HepG2 (cell line): ENCODE measurements at regions not wholly inside any gene's neighbourhood (a gene's known extent, or its start where the extent isn't known, plus 50 kb on each side); places are given as distances from the start of the nearest gene placed in this dataset.

Source experiments
- ATAC-seq: fragments of 200-7000 bp; cut with Tn5 transposase; 3 replicates; pipeline ENCODE4 v1.9.1; 2020; ENCODE audit warnings: mild to moderate bottlenecking, moderate library complexity
- BruUV-seq: library from RNA; stranded (reverse); fragments of 400-500 nt; replicated peaks from 2 replicates; lab custom pipeline; 2021; lab: Mats Ljungman, UMichigan
- CTCF ChIA-PET: fragments of 300-600 bp; formaldehyde crosslinking; extraction: SDS; loops from one replicate; lab custom pipeline; 2021; ENCODE audit warnings: low total read pairs, inconsistent platforms, low intra/inter-chr PET ratio; lab: Yijun Ruan, JAX
- POLR2A ChIA-PET: fragments of 350-600 bp; sonication (Branson Sonifier 250); formaldehyde crosslinking; loops from one replicate; lab custom pipeline; 2020; ENCODE audit warnings: antibody characterized with exemption, inconsistent platforms; lab: Yijun Ruan, JAX
- DNase-seq: peaks from one replicate; pipeline ENCODE4 v3.0.0-alpha.2; 2015; ENCODE audit warnings: low spot score
- FAIRE-seq: peaks from 3 replicates; lab custom pipeline; 2011; peaks lifted over from hg19 to GRCh38; lab: Jason Lieb, UNC
- H2AFZ ChIP-seq: one replicate; pipeline ENCODE4 v1.6.1; 2011; ENCODE audit warnings: low read length, inconsistent platforms
- H3K27ac ChIP-seq: fragments of 300-600 bp; 3 replicates; pipeline ENCODE4 v1.8.0; 2011; ENCODE audit warnings: mixed run types, mild to moderate bottlenecking, mixed read lengths, low read length, inconsistent platforms; ENCODE audit not compliant: insufficient read depth; ENCODE audit errors: extremely low read length
- H3K27me3 ChIP-seq, 2 experiments: fragments of 200-600 bp in 1 of 2; 2 replicates in 1 of 2; 3 replicates in 1 of 2; pipeline versions ENCODE4 v1.6.0 to v1.8.0; 2011; ENCODE audit warnings: low read length in 2 of 2, mild to moderate bottlenecking in 2 of 2, moderate library complexity in 2 of 2, inconsistent platforms in 1 of 2; ENCODE audit not compliant: insufficient read depth in 2 of 2, control insufficient read depth in 1 of 2
- H3K36me3 ChIP-seq, 2 experiments: fragments of 200-600 bp in 1 of 2; replicated peaks in 1 of 2; 2 replicates in 1 of 2; 3 replicates in 1 of 2; pipeline versions ENCODE4 v1.5.1 to v1.8.0; 2011; ENCODE audit warnings: low read length in 2 of 2, inconsistent platforms in 1 of 2; ENCODE audit not compliant: insufficient read depth in 2 of 2, control insufficient read depth in 1 of 2
- H3K4me1 ChIP-seq: 2 replicates; pipeline ENCODE4 v1.5.1; 2012; ENCODE audit warnings: low read length, inconsistent platforms; ENCODE audit not compliant: insufficient read depth
- H3K4me2 ChIP-seq: 2 replicates; pipeline ENCODE4 v1.6.0; 2011; ENCODE audit warnings: low read depth, low read length, inconsistent platforms
- H3K4me3 ChIP-seq, 3 experiments: fragments of 200-600 bp in 1 of 3; sonication (generic), shearing (Covaris generic) in 1 of 3; replicated peaks in 1 of 3; 2 replicates each; pipeline ENCODE4 v1.5.1; 2011 to 2016; ENCODE audit warnings: low read length in 3 of 3, inconsistent platforms in 2 of 3, low read depth in 2 of 3, mild to moderate bottlenecking in 2 of 3, control low read depth in 1 of 3, mixed read lengths in 1 of 3; ENCODE audit not compliant: insufficient read depth in 1 of 3
- H3K79me2 ChIP-seq: one replicate; pipeline ENCODE4 v1.6.1; 2011; ENCODE audit warnings: low read length, inconsistent platforms; ENCODE audit not compliant: insufficient read depth
- H3K9ac ChIP-seq: 2 replicates; pipeline ENCODE4 v1.6.0; 2011; ENCODE audit warnings: mild to moderate bottlenecking, low read depth, low read length, inconsistent platforms; ENCODE audit not compliant: insufficient read depth
- H3K9me3 ChIP-seq: 2 replicates; pipeline ENCODE4 v1.5.1; 2012; ENCODE audit warnings: mild to moderate bottlenecking, low read length
- H4K20me1 ChIP-seq: 2 replicates; pipeline ENCODE4 v1.6.0; 2011; ENCODE audit warnings: inconsistent platforms, mild to moderate bottlenecking, low read length, moderate library complexity; ENCODE audit not compliant: insufficient read depth
- BCL6 ChIP-seq: IDR thresholded peaks from 2 replicates; pipeline ENCODE4 v1.6.1; 2016; ENCODE audit warnings: missing genetic modification reagents, missing compliant biosample characterization
- CEBPG ChIP-seq: IDR thresholded peaks from 2 replicates; pipeline ENCODE4 v1.6.1; 2016
- FOSL2 ChIP-seq: sonication (generic); formaldehyde crosslinking; IDR thresholded peaks from 2 replicates; pipeline ENCODE4 v1.4.0; 2020; ENCODE audit warnings: missing genetic modification reagents
- TBX2 ChIP-seq: sonication (generic); formaldehyde crosslinking; IDR thresholded peaks from 2 replicates; pipeline ENCODE4 v1.5.0; 2020; ENCODE audit warnings: missing genetic modification reagents, mild to moderate bottlenecking, borderline replicate concordance
- WIZ ChIP-seq: sonication (generic); formaldehyde crosslinking; IDR thresholded peaks from 2 replicates; pipeline ENCODE4 v1.5.1; 2020; ENCODE audit warnings: mild to moderate bottlenecking, missing genetic modification reagents
- ZNF549 ChIP-seq: sonication (generic); formaldehyde crosslinking; IDR thresholded peaks from 2 replicates; pipeline ENCODE4 v1.5.0; 2020; ENCODE audit warnings: missing genetic modification reagents
- WGBS: methylation state at CpG from one replicate; pipeline ENCODE4 v1.1.6; 2017; ENCODE audit warnings: low lambda C conversion rate; 5-methylcytosine and 5-hydroxymethylcytosine counted together
- in situ Hi-C: cut with HindIII; loops from 2 replicates; pipeline ENCODE4 v1.10.0; 2017; ENCODE audit warnings: low pct_unique_long_range_greater_than_20kb; ENCODE audit not compliant: extremely low pct_ligation_motif_present
- intact Hi-C: fragments of 100-400 bp; cut with micrococcal nuclease; formaldehyde crosslinking; loops from one replicate; pipeline ENCODE4 v1.10.0; 2022; ENCODE audit not compliant: unreplicated experiment
- TF ChIP-seq, protein P1 (sequence below): sonication (generic); formaldehyde crosslinking; IDR thresholded peaks from 2 replicates; pipeline ENCODE4 v1.5.1; 2020; ENCODE audit warnings: missing genetic modification reagents, mild to moderate bottlenecking, borderline replicate concordance
- TF ChIP-seq, protein P2 (sequence below): sonication (generic); formaldehyde crosslinking; IDR thresholded peaks from 2 replicates; pipeline ENCODE4 v1.5.1; 2020; ENCODE audit warnings: missing genetic modification reagents, mild to moderate bottlenecking, borderline replicate concordance

DNA sequence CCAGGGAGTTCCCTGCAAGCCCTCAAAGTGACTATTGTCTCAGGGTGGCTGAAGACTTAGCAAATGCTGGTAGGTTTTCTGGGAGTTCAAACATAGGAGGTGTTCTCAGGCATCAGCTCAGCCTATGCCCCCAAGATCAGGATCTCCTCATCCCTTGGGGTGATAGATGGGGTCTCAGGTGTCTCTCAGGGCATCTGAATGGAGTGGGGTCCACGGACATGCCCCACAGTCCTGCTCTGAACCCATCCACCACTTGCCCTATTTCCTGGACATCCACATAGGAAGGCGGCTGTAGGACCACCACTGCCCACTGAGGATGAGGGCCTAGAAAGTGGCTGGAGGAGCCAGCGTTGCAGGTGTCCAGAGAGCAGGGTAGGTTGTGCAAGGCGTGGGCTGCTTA, 287.0 kb upstream of the CXCR4 start:
- intact Hi-C loops (no loop called here), in situ Hi-C loops (no loop called here)
- Histone ChIP-seq H2AFZ (no peak overlapping the region), H3K9ac (no peak overlapping the region), H3K27me3 (peaks cover 0 to 32% of the 10 kb centered on the region in 2 experiments; a peak in 3 of 5 replicates), H3K27ac (no peak overlapping the region), H3K79me2 (no peaks in the 10 kb centered on the region), H3K36me3 (no peaks in the 10 kb centered on the region), H3K4me3 (no peak overlapping the region), H4K20me1 (no peaks in the 10 kb centered on the region), H3K4me1 (no peaks in the 10 kb centered on the region), H3K9me3 (no peaks in the 10 kb centered on the region), H3K4me2 (no peak overlapping the region)
- DNase-seq (no peak), FAIRE-seq (no peak), ATAC-seq (no peak)
- TF ChIP-seq ZNF549 (CRISPR knock-in tag) (no peak), BCL6 (CRISPR knock-in tag) (no peak), CEBPG (CRISPR knock-in tag) (no peak), FOSL2 (CRISPR knock-in tag) (no peak), TBX2 (no peak), WIZ (CRISPR knock-in tag) (no peak)
- TF ChIP-seq, protein P1, sequence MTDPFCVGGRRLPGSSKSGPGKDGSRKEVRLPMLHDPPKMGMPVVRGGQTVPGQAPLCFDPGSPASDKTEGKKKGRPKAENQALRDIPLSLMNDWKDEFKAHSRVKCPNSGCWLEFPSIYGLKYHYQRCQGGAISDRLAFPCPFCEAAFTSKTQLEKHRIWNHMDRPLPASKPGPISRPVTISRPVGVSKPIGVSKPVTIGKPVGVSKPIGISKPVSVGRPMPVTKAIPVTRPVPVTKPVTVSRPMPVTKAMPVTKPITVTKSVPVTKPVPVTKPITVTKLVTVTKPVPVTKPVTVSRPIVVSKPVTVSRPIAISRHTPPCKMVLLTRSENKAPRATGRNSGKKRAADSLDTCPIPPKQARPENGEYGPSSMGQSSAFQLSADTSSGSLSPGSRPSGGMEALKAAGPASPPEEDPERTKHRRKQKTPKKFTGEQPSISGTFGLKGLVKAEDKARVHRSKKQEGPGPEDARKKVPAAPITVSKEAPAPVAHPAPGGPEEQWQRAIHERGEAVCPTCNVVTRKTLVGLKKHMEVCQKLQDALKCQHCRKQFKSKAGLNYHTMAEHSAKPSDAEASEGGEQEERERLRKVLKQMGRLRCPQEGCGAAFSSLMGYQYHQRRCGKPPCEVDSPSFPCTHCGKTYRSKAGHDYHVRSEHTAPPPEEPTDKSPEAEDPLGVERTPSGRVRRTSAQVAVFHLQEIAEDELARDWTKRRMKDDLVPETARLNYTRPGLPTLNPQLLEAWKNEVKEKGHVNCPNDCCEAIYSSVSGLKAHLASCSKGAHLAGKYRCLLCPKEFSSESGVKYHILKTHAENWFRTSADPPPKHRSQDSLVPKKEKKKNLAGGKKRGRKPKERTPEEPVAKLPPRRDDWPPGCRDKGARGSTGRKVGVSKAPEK (CRISPR knock-in tag), result no peak
- TF ChIP-seq, protein P2, sequence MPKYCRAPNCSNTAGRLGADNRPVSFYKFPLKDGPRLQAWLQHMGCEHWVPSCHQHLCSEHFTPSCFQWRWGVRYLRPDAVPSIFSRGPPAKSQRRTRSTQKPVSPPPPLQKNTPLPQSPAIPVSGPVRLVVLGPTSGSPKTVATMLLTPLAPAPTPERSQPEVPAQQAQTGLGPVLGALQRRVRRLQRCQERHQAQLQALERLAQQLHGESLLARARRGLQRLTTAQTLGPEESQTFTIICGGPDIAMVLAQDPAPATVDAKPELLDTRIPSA (CRISPR knock-in tag), result no peak
- CTCF ChIA-PET, result no interaction called here
- BruUV-seq, result no TSS peak
- 0% methylated on average over 3 of the region's 4 CpGs for WGBS
- POLR2A ChIA-PET, result no interaction called here
